Retinal pigment epithelial cell (primary cell): ENCODE measurements at regions not wholly inside any gene's neighbourhood (a gene's known extent, or its start where the extent isn't known, plus 50 kb on each side); places are given as distances from the start of the nearest gene placed in this dataset.

Source experiments
- DNase-seq: peaks from one replicate; pipeline ENCODE4 v3.0.0-alpha.2; 2010; ENCODE audit warnings: low read depth
- H3K4me3 ChIP-seq: 2 replicates; pipeline ENCODE4 v1.5.1; 2011; ENCODE audit warnings: mild to moderate bottlenecking, low read length, control low read depth, moderate library complexity
- CTCF ChIP-seq: conservative IDR thresholded peaks from 2 replicates; pipeline ENCODE4 v1.5.1; 2011; ENCODE audit warnings: low read depth, low read length, control low read depth, inconsistent platforms

- no peak overlapping the region for H3K4me3 ChIP-seq
- no peak for DNase-seq
- no peak for TF ChIP-seq CTCF
Measured at GRCh38 chr9:1701113-1701512, 314.0 kb upstream of the SMARCA2 start.

GRCh38 chr9:1702701-1703100, 312.4 kb upstream of the SMARCA2 start:
- no peak overlapping the region for H3K4me3 ChIP-seq
- DNase-seq: no peak
- no peak for TF ChIP-seq CTCF

GRCh38 chr9:1707291-1707690, 307.9 kb upstream of the SMARCA2 start:
- no peak for DNase-seq
- no peak for TF ChIP-seq CTCF

GRCh38 chr9:1708219-1708618, 306.9 kb upstream of the SMARCA2 start:
- TF ChIP-seq CTCF: no peak
- no peak for DNase-seq
- no peak overlapping the region for H3K4me3 ChIP-seq

More at GRCh38 chr9:1707291-1707690, 307.9 kb upstream of the SMARCA2 start:
- no peak overlapping the region for H3K4me3 ChIP-seq

- no peak for DNase-seq
- TF ChIP-seq CTCF: no peak
Measured at GRCh38 chr9:1709347-1709746, 305.8 kb upstream of the SMARCA2 start.

GRCh38 chr9:1712861-1713450, 302.2 kb upstream of the SMARCA2 start:
- DNase-seq: no peak
- TF ChIP-seq CTCF: no peak
- no peak overlapping the region for H3K4me3 ChIP-seq

More at GRCh38 chr9:1709347-1709746, 305.8 kb upstream of the SMARCA2 start:
- H3K4me3 ChIP-seq: no peak overlapping the region

GRCh38 chr9:1713841-1714240, 301.3 kb upstream of the SMARCA2 start:
- DNase-seq: no peak
- no peak overlapping the region for H3K4me3 ChIP-seq
- no peak for TF ChIP-seq CTCF
